Testis (tissue), 2 donors: ENCODE measurements at regions not wholly inside any gene's neighbourhood (a gene's known extent, or its start where the extent isn't known, plus 50 kb on each side); places are given as distances from the start of the nearest gene placed in this dataset.

Source experiments
- DNase-seq: peaks from one replicate; pipeline ENCODE4 v3.0.0-alpha.2; 2019
- H3K27ac ChIP-seq, 2 donors: fragments of 200-600 bp; sonication (generic); one replicate each; pipeline ENCODE4 v1.5.1; 2019
- H3K27me3 ChIP-seq: fragments of 200-600 bp; sonication (generic); one replicate; pipeline ENCODE4 v1.5.1; 2019
- H3K36me3 ChIP-seq: fragments of 200-600 bp; sonication (generic); one replicate; pipeline ENCODE4 v1.5.1; 2017; ENCODE audit warnings: low read depth; ENCODE audit errors: missing control alignments
- H3K4me1 ChIP-seq: fragments of 200-600 bp; sonication (generic); one replicate; pipeline ENCODE4 v1.5.1; 2019
- H3K4me3 ChIP-seq, 2 donors: fragments of 200-600 bp; sonication (generic); one replicate each; pipeline ENCODE4 v1.5.1; 2017 to 2019
- H3K9me3 ChIP-seq: fragments of 200-600 bp; sonication (generic); one replicate; pipeline ENCODE4 v1.5.1; 2017
- POLR2A ChIP-seq: fragments of 450-650 bp; IDR thresholded peaks from one replicate; pipeline ENCODE4 v1.6.1; 2017; ENCODE audit warnings: antibody characterized with exemption, mild to moderate bottlenecking, moderate library complexity
- WGBS, 2 donors: methylation state at CpG; one replicate each; pipeline ENCODE4 v1.1.5; 2018; 5-methylcytosine and 5-hydroxymethylcytosine counted together
- intact Hi-C: fragments of 100-400 bp; cut with DNase I; formaldehyde crosslinking; loops from one replicate; pipeline ENCODE4 v1.15.1; 2023; ENCODE audit warnings: low total_unique reads
- TF ChIP-seq, protein P1 (sequence below), 3 experiments: fragments of 450-650 bp in 2 of 3; fragments of 200-600 bp in 1 of 3; sonication (generic) in 1 of 3; IDR thresholded peaks; one replicate each; pipeline ENCODE4 v1.5.1; 2016 to 2019; ENCODE audit warnings: antibody characterized with exemption in 3 of 3, mild to moderate bottlenecking in 2 of 3, moderate library complexity in 1 of 3

DNA sequence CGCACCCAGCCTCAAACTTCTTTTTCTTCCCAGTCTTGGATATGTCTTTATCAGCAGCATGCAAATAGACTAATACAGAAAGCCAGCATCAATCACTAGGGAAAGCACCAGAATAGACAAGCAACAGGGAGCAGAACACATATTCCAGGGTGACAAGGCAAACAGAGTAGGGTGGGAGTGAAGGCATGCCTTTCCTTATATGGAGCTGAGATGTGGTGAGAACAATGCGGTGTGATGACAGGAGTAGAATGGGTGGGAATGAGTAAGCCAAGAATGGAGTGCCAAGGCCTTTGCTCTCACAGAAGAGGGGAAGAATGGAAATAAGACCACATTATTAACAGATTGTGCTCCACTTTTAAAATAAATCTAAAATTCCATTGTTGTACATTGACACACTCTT, 115.6 kb downstream of the CETN3 start:
- H3K9me3 ChIP-seq: no peaks in the 10 kb centered on the region
- H3K4me1 ChIP-seq: no peaks in the 10 kb centered on the region
- no peaks in the 10 kb centered on the region for H3K36me3 ChIP-seq
- TF ChIP-seq, protein P1, sequence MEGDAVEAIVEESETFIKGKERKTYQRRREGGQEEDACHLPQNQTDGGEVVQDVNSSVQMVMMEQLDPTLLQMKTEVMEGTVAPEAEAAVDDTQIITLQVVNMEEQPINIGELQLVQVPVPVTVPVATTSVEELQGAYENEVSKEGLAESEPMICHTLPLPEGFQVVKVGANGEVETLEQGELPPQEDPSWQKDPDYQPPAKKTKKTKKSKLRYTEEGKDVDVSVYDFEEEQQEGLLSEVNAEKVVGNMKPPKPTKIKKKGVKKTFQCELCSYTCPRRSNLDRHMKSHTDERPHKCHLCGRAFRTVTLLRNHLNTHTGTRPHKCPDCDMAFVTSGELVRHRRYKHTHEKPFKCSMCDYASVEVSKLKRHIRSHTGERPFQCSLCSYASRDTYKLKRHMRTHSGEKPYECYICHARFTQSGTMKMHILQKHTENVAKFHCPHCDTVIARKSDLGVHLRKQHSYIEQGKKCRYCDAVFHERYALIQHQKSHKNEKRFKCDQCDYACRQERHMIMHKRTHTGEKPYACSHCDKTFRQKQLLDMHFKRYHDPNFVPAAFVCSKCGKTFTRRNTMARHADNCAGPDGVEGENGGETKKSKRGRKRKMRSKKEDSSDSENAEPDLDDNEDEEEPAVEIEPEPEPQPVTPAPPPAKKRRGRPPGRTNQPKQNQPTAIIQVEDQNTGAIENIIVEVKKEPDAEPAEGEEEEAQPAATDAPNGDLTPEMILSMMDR (IDR thresholded peaks at IDR 0.05): no peak
- TF ChIP-seq POLR2A: no peak
- H3K4me3 ChIP-seq: no peak overlapping the region
- no peak for DNase-seq
- H3K27me3 ChIP-seq: no peaks in the 10 kb centered on the region
- WGBS, 2 donors: 84 to 96% methylated on average over 2 of the region's 2 CpGs
- no peak overlapping the region for H3K27ac ChIP-seq
- intact Hi-C loops: no loop called here

DNA sequence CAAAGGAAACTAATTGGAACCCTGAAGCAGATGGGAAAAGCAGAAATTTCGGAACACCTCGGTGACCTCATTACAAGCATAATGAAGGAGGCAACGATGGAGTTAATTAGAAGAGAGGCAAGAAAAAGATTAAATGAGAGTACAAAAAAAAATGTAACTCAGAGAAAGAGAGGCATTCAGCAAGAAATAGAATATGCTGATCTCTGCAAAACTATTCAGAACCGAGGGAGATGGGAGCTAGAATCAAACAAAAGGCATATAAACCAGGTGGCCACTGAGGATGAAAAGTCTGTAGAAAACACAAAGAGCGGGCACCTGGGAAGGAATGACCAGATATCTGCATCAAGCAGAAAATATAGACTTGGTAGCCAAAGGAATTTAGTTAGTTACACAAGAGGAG, 118.9 kb downstream of the CETN3 start:
- no peak for TF ChIP-seq POLR2A
- TF ChIP-seq, protein P1 (IDR thresholded peaks at IDR 0.05): no peak
- no peaks in the 10 kb centered on the region for H3K27me3 ChIP-seq
- DNase-seq: no peak
- no peak overlapping the region for H3K4me3 ChIP-seq
- H3K27ac ChIP-seq: no peak overlapping the region
- H3K36me3 ChIP-seq: no peaks in the 10 kb centered on the region
- no peaks in the 10 kb centered on the region for H3K9me3 ChIP-seq
- no peaks in the 10 kb centered on the region for H3K4me1 ChIP-seq
- intact Hi-C loops: no loop called here
- 84 to 87% methylated on average over 5 of the region's 5 CpGs for WGBS, 2 donors

DNA sequence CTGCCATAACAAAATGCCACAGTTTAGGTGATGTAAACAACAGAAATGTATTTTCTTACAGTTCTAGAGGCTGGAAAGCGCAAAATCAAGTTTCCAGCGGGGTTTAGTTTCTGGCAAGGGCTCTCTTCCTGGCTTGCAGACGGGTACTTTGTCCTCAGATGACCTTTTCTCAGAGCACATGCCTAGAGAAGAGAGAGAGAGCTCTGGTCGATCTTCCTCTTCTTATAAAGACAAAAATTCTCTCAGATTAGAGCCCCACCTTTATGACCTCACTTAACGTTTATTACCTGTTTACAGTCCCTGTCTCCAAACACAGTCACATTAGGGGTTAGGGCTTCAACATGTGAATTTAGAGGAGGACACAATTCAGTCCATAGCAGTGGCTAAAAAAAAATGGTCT, 119.7 kb downstream of the CETN3 start:
- Histone ChIP-seq H3K27me3 (no peaks in the 10 kb centered on the region), H3K9me3 (no peaks in the 10 kb centered on the region), H3K4me3 (no peak overlapping the region), H3K27ac (no peak overlapping the region), H3K4me1 (no peaks in the 10 kb centered on the region), H3K36me3 (no peaks in the 10 kb centered on the region)
- TF ChIP-seq, protein P1 (IDR thresholded peaks at IDR 0.05): no peak
- no peak for TF ChIP-seq POLR2A
- intact Hi-C loops: no loop called here
- DNase-seq: no peak
- WGBS, 2 donors: 57 to 59% methylated on average over 5 of the region's 5 CpGs

DNA sequence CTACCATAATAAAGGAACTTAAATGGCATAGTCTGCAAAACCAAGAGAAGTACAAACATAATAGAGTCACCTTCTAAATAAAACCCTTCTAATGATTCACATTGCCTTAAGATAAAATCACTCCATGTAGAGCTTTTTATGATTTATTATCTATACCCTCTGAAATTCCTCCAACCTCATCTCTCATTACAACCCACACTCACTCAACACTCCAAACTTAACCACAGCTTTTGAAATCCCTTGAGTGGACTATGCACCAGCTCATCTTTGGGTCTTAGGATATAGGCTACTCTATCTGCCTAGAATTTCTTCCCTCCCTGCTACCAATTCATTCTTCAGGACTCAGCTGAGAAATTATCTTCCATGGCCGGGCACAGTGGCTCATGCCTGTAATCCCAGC, 122.5 kb downstream of the CETN3 start:
- Histone ChIP-seq H3K4me1 (no peaks in the 10 kb centered on the region), H3K27ac (no peak overlapping the region), H3K36me3 (no peaks in the 10 kb centered on the region), H3K27me3 (no peaks in the 10 kb centered on the region), H3K9me3 (no peaks in the 10 kb centered on the region), H3K4me3 (no peak overlapping the region)
- intact Hi-C loops: no loop called here
- 87 to 100% methylated on average over 1 of the region's 1 CpG for WGBS, 2 donors
- no peak for TF ChIP-seq POLR2A
- TF ChIP-seq, protein P1 (IDR thresholded peaks at IDR 0.05): no peak
- no peak for DNase-seq

DNA sequence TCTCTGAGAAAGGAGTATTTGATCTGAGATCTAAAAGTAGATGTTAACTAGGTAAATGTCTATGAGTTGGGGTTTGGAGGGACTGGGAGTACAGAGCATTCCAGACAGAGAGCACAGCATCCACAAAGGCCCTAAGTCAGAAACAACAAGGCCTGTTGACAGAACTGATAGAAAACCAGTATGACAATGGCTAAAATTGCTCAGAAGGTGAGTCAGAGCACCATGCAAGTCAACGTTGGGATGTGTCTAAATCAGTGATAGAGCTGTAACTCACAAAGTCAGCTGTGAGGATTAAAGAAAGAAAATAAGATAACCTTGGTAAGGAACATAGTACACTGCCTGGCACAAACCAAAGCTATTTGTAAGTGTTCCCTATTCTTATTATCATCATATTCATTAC, 124.0 kb downstream of the CETN3 start:
- Histone ChIP-seq H3K36me3 (no peaks in the 10 kb centered on the region), H3K4me3 (no peak overlapping the region), H3K9me3 (no peaks in the 10 kb centered on the region), H3K4me1 (no peaks in the 10 kb centered on the region), H3K27ac (no peak overlapping the region), H3K27me3 (no peaks in the 10 kb centered on the region)
- TF ChIP-seq, protein P1 (IDR thresholded peaks at IDR 0.05): no peak
- TF ChIP-seq POLR2A: no peak
- intact Hi-C loops: no loop called here
- no peak for DNase-seq
- 58 to 82% methylated on average over 1 of the region's 1 CpG for WGBS, 2 donors
